ENCODE measurements at regions not wholly inside any gene's neighbourhood (a gene's known extent, or its start where the extent isn't known, plus 50 kb on each side); places are given as distances from the start of the nearest gene placed in this dataset.

GRCh38 chr11:88231894-88232482 lies 56.7 kb upstream of the RAB38 start:
- H3K4me1 ChIP-seq (ENCODE audit: control insufficient read depth in 2 of 2, insufficient read depth in 2 of 2, low read length in 2 of 2) = no peaks in the 10 kb centered on the region
- H3K36me3 ChIP-seq (ENCODE audit: control insufficient read depth in 2 of 3, insufficient read depth in 3 of 3, low read length in 3 of 3) = no peaks in the 10 kb centered on the region
- Mint-ChIP-seq H3K4me3 (no peak overlapping the region), H3K4me1 (peaks cover 0 to 4% (median 0%) of the 10 kb centered on the region in 7 donors), H3K36me3 (peaks cover 0 to 24% (median 7%) of the 10 kb centered on the region in 5 donors), H3K27me3 (peaks cover 0 to 8% (median 0%) of the 10 kb centered on the region in 5 donors), H3K27ac (no peak overlapping the region), H3K9me3 (peaks cover 11 to 33% (median 25%) of the 10 kb centered on the region in 11 donors)
- peaks cover 0 to 15% (median 0%) of the 10 kb centered on the region in 3 experiments for H3K9me3 ChIP-seq (ENCODE audit: control insufficient read depth in 2 of 3, low read length in 3 of 3)
- H3K27me3 ChIP-seq (ENCODE audit: control insufficient read depth in 2 of 2, insufficient read depth in 2 of 2, low read length in 2 of 2) = no peaks in the 10 kb centered on the region
- ChIA-PET POLR2A (interaction anchor here (0.6 kb wide), 1 partner anchor 24 kb away, joined by 3 read pairs; no protein-coding TSS in a partner anchor), CTCF (interaction anchor here (0.7 to 3.6 kb wide), 7 partner anchors 197 to 685 kb away, joined by 3 to 16 read pairs (median 3); no protein-coding TSS in a partner anchor)
- DNase-seq (peak in 5 of 9 donors; percentile 1 to 50 (median 29)), ATAC-seq (peak; percentile 65)
- H3K4me3 ChIP-seq (ENCODE audit: low read length) = no peak overlapping the region
- intact Hi-C loops (cut with micrococcal nuclease) = loop anchor here (1.0 to 5.0 kb wide), 6 partner anchors 105 to 661 kb away; partner anchors contain the start of gene CTSC (in 2 of the 2)
- no peak overlapping the region for H3K27ac ChIP-seq (ENCODE audit: low read depth, low read length)

GRCh38 chr11:88229303-88229702 lies 54.1 kb upstream of the RAB38 start:
- POLR2A ChIA-PET = no interaction called here
- peaks cover 0 to 4% (median 0%) of the 10 kb centered on the region in 7 donors for H3K4me1 Mint-ChIP-seq
- ATAC-seq = no peak
- Histone ChIP-seq H3K9me3 (ENCODE audit: control insufficient read depth in 2 of 3, low read length in 3 of 3) (peaks cover 0 to 18% (median 3%) of the 10 kb centered on the region in 3 experiments), H3K27ac (ENCODE audit: low read depth, low read length) (no peak overlapping the region), H3K36me3 (ENCODE audit: control insufficient read depth in 2 of 3, insufficient read depth in 3 of 3, low read length in 3 of 3) (no peaks in the 10 kb centered on the region), H3K4me3 (ENCODE audit: low read length) (no peak overlapping the region), H3K4me1 (ENCODE audit: control insufficient read depth in 2 of 2, insufficient read depth in 2 of 2, low read length in 2 of 2) (no peaks in the 10 kb centered on the region), H3K27me3 (ENCODE audit: control insufficient read depth in 2 of 2, insufficient read depth in 2 of 2, low read length in 2 of 2) (no peaks in the 10 kb centered on the region)
- intact Hi-C loops (cut with micrococcal nuclease) = no loop called here
- H3K27me3 Mint-ChIP-seq = peaks cover 0 to 8% (median 0%) of the 10 kb centered on the region in 5 donors
- peaks cover 19 to 60% (median 42%) of the 10 kb centered on the region in 11 donors for H3K9me3 Mint-ChIP-seq
- CTCF ChIA-PET = interaction anchor here (0.9 kb wide), 1 partner anchor 314 kb away, joined by 3 read pairs; no protein-coding TSS in a partner anchor
- no peak overlapping the region for H3K27ac Mint-ChIP-seq
- H3K36me3 Mint-ChIP-seq = peaks cover 0 to 33% (median 10%) of the 10 kb centered on the region in 5 donors
- no peak overlapping the region for H3K4me3 Mint-ChIP-seq
- DNase-seq = no peak
